Fibroblast of pulmonary artery (primary cell): ENCODE measurements at regions not wholly inside any gene's neighbourhood (a gene's known extent, or its start where the extent isn't known, plus 50 kb on each side); places are given as distances from the start of the nearest gene placed in this dataset.

ENCODE experiments used
- DNase-seq: peaks from one replicate; pipeline ENCODE4 v3.0.0-alpha.2; 2010; ENCODE audit warnings: low read depth
- H3K4me3 ChIP-seq: replicated peaks from 2 replicates; pipeline ENCODE4 v1.5.1; 2011; ENCODE audit warnings: low read depth, mild to moderate bottlenecking, control low read depth, low read length, moderate library complexity
- CTCF ChIP-seq: IDR thresholded peaks from 2 replicates; pipeline ENCODE4 v1.5.1; 2011; ENCODE audit warnings: mild to moderate bottlenecking, control low read depth, low read length, inconsistent platforms; ENCODE audit errors: missing control alignments

GRCh38 chr16:86248310-86248905 is 261.9 kb upstream of the FOXF1 start:
- H3K4me3 ChIP-seq: no peak overlapping the region
- TF ChIP-seq CTCF: no peak
- DNase-seq: no peak

GRCh38 chr16:86249631-86250030 is 260.7 kb upstream of the FOXF1 start:
- no peak for TF ChIP-seq CTCF
- no peak overlapping the region for H3K4me3 ChIP-seq
- no peak for DNase-seq

DNA sequence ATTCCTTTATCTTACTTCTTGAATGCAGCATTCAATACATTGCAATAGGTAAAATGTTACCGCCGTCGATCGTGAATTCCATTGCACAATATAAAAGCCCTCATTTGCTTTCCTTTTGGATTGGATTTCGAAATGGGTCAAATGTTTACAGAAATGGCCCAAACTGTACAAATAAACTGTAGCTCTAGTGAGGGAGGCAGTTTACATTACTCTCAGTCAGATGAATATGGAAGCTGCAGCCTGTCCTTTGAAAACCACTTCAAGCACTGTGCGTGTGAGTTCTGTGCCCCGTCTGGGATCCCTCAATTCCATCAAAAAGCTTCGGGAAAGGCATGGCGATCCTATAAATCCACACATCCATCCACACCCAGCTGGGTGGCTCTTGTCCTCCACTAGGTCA is 258.6 kb upstream of the FOXF1 start:
- no peak for TF ChIP-seq CTCF
- DNase-seq: no peak
- no peak overlapping the region for H3K4me3 ChIP-seq

DNA sequence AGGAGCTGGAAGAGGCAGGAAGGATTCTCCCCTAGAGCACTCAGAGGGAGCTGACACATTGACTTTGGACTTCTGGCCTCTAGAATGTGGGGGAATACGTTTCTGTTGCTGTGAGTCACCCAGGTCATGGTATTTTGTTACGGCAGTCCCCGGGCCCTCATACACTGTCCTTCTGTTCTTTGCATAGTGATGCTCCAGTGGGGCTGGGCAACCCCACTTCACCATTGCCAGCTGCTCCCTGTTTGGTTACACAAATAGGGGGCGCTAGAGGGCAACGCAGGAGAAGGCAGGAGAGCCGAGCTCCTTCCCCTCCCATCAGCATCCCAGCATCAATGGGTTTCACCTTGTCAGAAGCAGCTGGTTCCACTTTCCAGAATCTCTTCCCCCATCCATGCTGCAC is 257.7 kb upstream of the FOXF1 start:
- TF ChIP-seq CTCF: peak; percentile 62
- peak; percentile 55 for DNase-seq
- H3K4me3 ChIP-seq: no peak overlapping the region

GRCh38 chr16:86255966-86256365 is 254.4 kb upstream of the FOXF1 start:
- no peak for TF ChIP-seq CTCF
- no peak overlapping the region for H3K4me3 ChIP-seq
- DNase-seq: no peak

GRCh38 chr16:86256995-86257394 is 253.3 kb upstream of the FOXF1 start:
- DNase-seq: peak; percentile 3
- TF ChIP-seq CTCF: no peak
- no peak overlapping the region for H3K4me3 ChIP-seq

DNA sequence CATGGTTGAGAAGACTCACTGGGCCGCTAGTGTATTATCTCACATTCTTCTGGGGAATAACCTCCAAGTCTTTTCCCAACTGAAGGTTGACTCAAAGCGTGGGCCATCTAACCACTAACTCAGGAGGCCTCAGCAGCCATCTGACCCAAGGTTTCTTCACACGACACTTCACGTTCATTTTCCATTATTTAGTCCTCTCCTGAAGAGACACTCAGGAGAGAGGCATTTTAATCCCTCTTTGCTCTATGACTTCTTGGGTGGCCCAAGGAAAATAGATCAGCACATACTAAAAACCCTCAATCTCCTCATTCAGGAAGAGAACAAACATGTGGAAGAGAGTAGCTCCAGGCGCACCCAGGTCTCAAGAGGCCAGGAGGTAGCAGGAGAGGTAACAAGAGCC is 252.8 kb upstream of the FOXF1 start:
- DNase-seq: no peak
- no peak overlapping the region for H3K4me3 ChIP-seq
- no peak for TF ChIP-seq CTCF
